ENCODE measurements at regions not wholly inside any gene's neighbourhood (a gene's known extent, or its start where the extent isn't known, plus 50 kb on each side); places are given as distances from the start of the nearest gene placed in this dataset.
A peak's percentile ranks its signal among the peaks of the same experiment; 100 is the strongest.

DNA sequence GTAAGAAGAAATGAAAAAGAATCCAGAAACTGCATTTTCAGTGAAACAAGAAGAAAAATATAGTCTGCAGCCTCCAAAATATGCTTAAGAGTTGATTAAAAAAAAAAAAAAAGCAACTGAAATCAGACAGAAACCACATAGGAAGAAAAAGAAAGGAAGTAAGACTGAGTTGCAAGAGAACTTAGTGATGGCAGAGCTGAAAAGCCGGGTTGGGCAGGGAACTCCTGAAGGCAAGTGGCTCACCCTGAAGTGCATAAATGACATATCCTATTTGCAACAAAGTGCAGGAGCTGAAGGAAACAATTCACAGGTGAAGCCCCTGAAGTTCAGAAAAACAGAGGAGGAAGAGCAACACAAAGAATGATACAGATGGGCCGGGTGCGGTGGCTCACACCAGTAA, 108.8 kb upstream of the SLC25A36 start:
- DNase-seq (ENCODE audit: low read depth) = peak; percentile 6
- H3K4me3 ChIP-seq (ENCODE audit: low read depth, low read length) = no peak overlapping the region
- TF ChIP-seq MYC (IDR thresholded peaks at IDR 0.05; ENCODE audit: low read depth, low read length) (no peak), POLR2A (IDR thresholded peaks at IDR 0.05; ENCODE audit: extremely low read depth, insufficient read length) (no peak)

DNA sequence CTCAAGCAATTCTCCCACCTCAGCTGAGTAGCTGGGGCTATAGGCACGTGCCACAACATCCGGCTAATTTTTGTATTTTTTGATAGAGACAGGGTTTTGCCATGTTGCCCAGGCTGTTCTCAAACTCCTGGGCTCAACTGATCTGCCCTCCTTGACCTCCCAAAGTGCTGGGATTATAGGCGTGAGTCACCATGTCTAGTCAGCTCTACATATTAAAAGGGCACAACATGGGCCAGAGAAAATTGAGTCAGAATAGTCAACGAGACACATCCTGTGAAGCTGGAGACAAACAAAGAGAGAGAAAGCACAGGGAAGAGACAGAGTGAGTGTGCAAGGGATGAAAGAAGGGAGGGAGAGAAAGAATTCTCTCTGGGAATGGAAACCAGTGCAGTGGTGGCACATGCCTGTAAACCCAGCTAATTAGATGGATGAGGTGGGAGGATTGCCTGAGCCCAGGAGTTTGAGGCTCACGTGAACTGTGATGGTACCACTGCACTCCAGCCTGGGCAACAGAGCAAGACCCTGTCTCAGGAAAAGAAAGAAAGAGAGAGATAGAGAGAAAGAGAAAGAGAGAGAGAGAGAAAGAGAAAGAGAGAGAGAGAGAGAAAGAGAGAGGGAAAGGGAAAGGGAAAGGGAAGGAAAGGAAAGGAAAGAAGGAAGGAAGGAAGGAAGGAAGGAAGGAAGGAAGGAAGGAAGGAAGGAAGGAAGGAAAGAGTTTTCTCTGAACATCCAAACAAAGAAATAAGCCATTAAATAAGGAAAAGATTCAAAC, 107.2 kb upstream of the SLC25A36 start:
- TF ChIP-seq MYC (IDR thresholded peaks at IDR 0.05; ENCODE audit: low read depth, low read length) (no peak), CTCF (IDR thresholded peaks at IDR 0.05; ENCODE audit: low read depth, low read length) (no peak), POLR2A (IDR thresholded peaks at IDR 0.05; ENCODE audit: extremely low read depth, insufficient read length) (no peak)
- TF ChIP-seq, protein P1, sequence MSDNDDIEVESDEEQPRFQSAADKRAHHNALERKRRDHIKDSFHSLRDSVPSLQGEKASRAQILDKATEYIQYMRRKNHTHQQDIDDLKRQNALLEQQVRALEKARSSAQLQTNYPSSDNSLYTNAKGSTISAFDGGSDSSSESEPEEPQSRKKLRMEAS (IDR thresholded peaks at IDR 0.05; ENCODE audit: low read depth, low read length) = no peak
- no peak overlapping the region for H3K4me3 ChIP-seq (ENCODE audit: low read depth, low read length)
- no peak for DNase-seq (ENCODE audit: low read depth)

GRCh38 chr3:140842984-140843649, 98.5 kb upstream of the SLC25A36 start:
- peak; percentile 9 for DNase-seq (ENCODE audit: low read depth)
- H3K4me3 ChIP-seq (ENCODE audit: low read depth, low read length) = no peak overlapping the region
- TF ChIP-seq, protein P1 (IDR thresholded peaks at IDR 0.05; ENCODE audit: low read depth, low read length) = no peak
- TF ChIP-seq MYC (IDR thresholded peaks at IDR 0.05; ENCODE audit: low read depth, low read length) (no peak), CTCF (IDR thresholded peaks at IDR 0.05; ENCODE audit: low read depth, low read length) (no peak), POLR2A (IDR thresholded peaks at IDR 0.05; ENCODE audit: extremely low read depth, insufficient read length) (no peak)

DNA sequence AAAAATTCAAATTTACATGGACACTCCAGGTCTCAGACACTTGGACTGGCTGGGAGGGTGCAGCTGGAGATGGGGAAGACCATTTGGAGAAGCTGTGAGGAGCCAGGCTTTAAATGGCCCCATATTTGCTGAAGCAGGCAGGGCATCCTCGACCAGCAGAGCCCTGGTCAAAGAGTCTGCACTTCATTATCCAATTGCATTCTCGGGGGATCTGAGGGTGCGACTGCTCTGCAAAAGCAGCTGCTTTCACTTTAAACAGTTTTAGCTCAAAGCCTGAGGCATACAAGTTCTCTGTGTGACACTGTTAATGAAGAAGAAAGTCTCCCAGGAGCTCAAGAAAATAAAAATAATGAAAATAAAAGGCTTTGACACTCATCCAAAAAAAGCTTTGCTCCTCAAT, 98.0 kb upstream of the SLC25A36 start:
- H3K4me3 ChIP-seq (ENCODE audit: low read depth, low read length) = no peak overlapping the region
- TF ChIP-seq POLR2A (IDR thresholded peaks at IDR 0.05; ENCODE audit: extremely low read depth, insufficient read length) = no peak
- no peak for TF ChIP-seq CTCF (IDR thresholded peaks at IDR 0.05; ENCODE audit: low read depth, low read length)
- TF ChIP-seq, protein P1 (IDR thresholded peaks at IDR 0.05; ENCODE audit: low read depth, low read length) = no peak
- TF ChIP-seq MYC (IDR thresholded peaks at IDR 0.05; ENCODE audit: low read depth, low read length) = no peak
- no peak for DNase-seq (ENCODE audit: low read depth)

DNA sequence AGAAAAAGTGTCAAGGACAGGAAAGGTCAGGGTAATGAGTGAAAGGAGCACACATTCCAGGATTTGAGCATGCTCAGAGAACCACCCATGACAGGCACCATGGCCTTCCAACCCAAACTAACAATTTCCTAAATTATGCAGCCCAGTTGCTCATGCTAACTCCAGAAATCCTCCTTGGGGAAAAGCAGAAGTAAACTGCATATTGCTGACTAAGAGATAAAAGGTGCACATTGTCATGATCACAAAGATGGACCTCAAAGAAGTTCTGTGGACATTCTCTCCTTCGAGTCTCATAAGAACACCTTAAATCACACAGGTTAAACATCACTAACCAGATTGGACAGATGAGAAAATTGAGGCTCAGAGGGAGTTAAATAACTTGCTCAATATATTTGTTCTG, 97.6 kb upstream of the SLC25A36 start:
- H3K4me3 ChIP-seq (ENCODE audit: low read depth, low read length) = no peak overlapping the region
- no peak for DNase-seq (ENCODE audit: low read depth)
- TF ChIP-seq CTCF (IDR thresholded peaks at IDR 0.05; ENCODE audit: low read depth, low read length) (no peak), MYC (IDR thresholded peaks at IDR 0.05; ENCODE audit: low read depth, low read length) (no peak), POLR2A (IDR thresholded peaks at IDR 0.05; ENCODE audit: extremely low read depth, insufficient read length) (no peak)
- TF ChIP-seq, protein P1 (IDR thresholded peaks at IDR 0.05; ENCODE audit: low read depth, low read length) = no peak

GRCh38 chr3:140845882-140846281, 95.8 kb upstream of the SLC25A36 start:
- DNase-seq (ENCODE audit: low read depth) = no peak
- no peak overlapping the region for H3K4me3 ChIP-seq (ENCODE audit: low read depth, low read length)
- TF ChIP-seq MYC (IDR thresholded peaks at IDR 0.05; ENCODE audit: low read depth, low read length) (no peak), CTCF (IDR thresholded peaks at IDR 0.05; ENCODE audit: low read depth, low read length) (no peak), POLR2A (IDR thresholded peaks at IDR 0.05; ENCODE audit: extremely low read depth, insufficient read length) (no peak)
- TF ChIP-seq, protein P1 (IDR thresholded peaks at IDR 0.05; ENCODE audit: low read depth, low read length) = no peak
